Astrocyte of the cerebellum (primary cell): ENCODE measurements at regions not wholly inside any gene's neighbourhood (a gene's known extent, or its start where the extent isn't known, plus 50 kb on each side); places are given as distances from the start of the nearest gene placed in this dataset.

Experiments
- DNase-seq: peaks from one replicate; pipeline ENCODE4 v3.0.0-alpha.2; 2011; ENCODE audit warnings: low read depth
- H3K4me3 ChIP-seq: 2 replicates; pipeline ENCODE4 v1.5.1; 2011; ENCODE audit warnings: mild to moderate bottlenecking, low read depth, low read length, moderate library complexity
- in situ Hi-C: cut with HindIII; loops from 2 replicates; pipeline ENCODE4 v1.10.0; 2017; ENCODE audit warnings: low sequenced_read_pairs
- TF ChIP-seq, protein P1 (sequence below): IDR thresholded peaks from 2 replicates; pipeline ENCODE4 v1.5.1; 2012; ENCODE audit warnings: low read length, low read depth, moderate library complexity, mild to moderate bottlenecking; ENCODE audit errors: missing control alignments

DNA sequence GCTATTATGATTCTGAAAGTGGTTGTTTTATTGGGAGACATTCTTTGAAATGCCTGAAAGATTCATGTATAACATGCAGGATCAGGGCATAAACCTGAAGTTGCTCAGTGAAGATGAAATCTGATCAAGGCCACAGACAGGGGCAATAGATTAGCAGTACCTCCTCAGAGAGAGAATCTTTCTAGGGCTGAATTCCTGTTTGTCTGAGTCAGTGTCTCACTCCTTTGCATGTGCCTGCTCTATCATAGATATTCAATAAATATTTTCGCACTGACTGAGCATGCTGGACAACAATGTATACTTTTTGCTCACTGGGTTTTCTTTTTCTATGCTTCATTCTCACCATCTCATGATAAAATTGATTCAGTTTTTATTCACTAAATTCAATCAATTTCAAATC lies 49.8 kb upstream of the PFN2 start:
- no peak overlapping the region for H3K4me3 ChIP-seq
- TF ChIP-seq, protein P1, sequence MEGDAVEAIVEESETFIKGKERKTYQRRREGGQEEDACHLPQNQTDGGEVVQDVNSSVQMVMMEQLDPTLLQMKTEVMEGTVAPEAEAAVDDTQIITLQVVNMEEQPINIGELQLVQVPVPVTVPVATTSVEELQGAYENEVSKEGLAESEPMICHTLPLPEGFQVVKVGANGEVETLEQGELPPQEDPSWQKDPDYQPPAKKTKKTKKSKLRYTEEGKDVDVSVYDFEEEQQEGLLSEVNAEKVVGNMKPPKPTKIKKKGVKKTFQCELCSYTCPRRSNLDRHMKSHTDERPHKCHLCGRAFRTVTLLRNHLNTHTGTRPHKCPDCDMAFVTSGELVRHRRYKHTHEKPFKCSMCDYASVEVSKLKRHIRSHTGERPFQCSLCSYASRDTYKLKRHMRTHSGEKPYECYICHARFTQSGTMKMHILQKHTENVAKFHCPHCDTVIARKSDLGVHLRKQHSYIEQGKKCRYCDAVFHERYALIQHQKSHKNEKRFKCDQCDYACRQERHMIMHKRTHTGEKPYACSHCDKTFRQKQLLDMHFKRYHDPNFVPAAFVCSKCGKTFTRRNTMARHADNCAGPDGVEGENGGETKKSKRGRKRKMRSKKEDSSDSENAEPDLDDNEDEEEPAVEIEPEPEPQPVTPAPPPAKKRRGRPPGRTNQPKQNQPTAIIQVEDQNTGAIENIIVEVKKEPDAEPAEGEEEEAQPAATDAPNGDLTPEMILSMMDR = no peak
- in situ Hi-C loops = no loop called here
- no peak for DNase-seq
